H1 (cell line): ENCODE measurements at regions not wholly inside any gene's neighbourhood (a gene's known extent, or its start where the extent isn't known, plus 50 kb on each side); places are given as distances from the start of the nearest gene placed in this dataset.

Experiments used
- CTCF ChIA-PET: fragments of 300-600 bp; sonication (Branson Sonifier 250); formaldehyde crosslinking; loops from one replicate; lab custom pipeline; 2021; ENCODE audit not compliant: partially characterized antibody; lab: Charles Lee
- POLR2A ChIA-PET: fragments of 300-600 bp; sonication (Branson Sonifier 250); formaldehyde crosslinking; loops from one replicate; lab custom pipeline; 2021; ENCODE audit warnings: inconsistent platforms; ENCODE audit not compliant: partially characterized antibody; lab: Charles Lee
- DNase-seq, 2 experiments: peaks; one replicate each; pipeline versions ENCODE4 v3.0.0 to v3.0.0-alpha.2; 2010 to 2022; ENCODE audit warnings: low spot score in 2 of 2, low read depth in 1 of 2, mixed read lengths in 1 of 2
- FAIRE-seq: peaks from 2 replicates; lab custom pipeline; 2011; peaks lifted over from hg19 to GRCh38; lab: Jason Lieb, UNC
- H2AFZ ChIP-seq: 2 replicates; pipeline ENCODE4 v1.8.1; 2012; ENCODE audit warnings: low read length, inconsistent platforms
- H2AK5ac ChIP-seq: 2 replicates; pipeline ENCODE4 v1.6.1; 2013; ENCODE audit warnings: low read depth, low read length
- H2BK120ac ChIP-seq: replicated peaks from 2 replicates; pipeline ENCODE3; 2013; ENCODE audit warnings: low read depth, low read length, inconsistent platforms
- H2BK12ac ChIP-seq: 2 replicates; pipeline ENCODE4 v1.6.1; 2013; ENCODE audit warnings: low read depth, low read length
- H2BK15ac ChIP-seq: 2 replicates; pipeline ENCODE4 v1.6.1; 2013; ENCODE audit warnings: low read length
- H2BK20ac ChIP-seq: 2 replicates; pipeline ENCODE4 v1.6.1; 2013; ENCODE audit warnings: low read length
- H2BK5ac ChIP-seq: 2 replicates; pipeline ENCODE4 v1.6.1; 2013; ENCODE audit warnings: low read depth, low read length
- H3K14ac ChIP-seq: 2 replicates; pipeline ENCODE4 v1.6.1; 2013; ENCODE audit warnings: inconsistent platforms; ENCODE audit not compliant: insufficient read length
- H3K18ac ChIP-seq: 2 replicates; pipeline ENCODE4 v1.6.1; 2013; ENCODE audit warnings: low read length; ENCODE audit errors: extremely low read depth
- H3K23ac ChIP-seq: 2 replicates; pipeline ENCODE4 v1.6.1; 2013; ENCODE audit warnings: inconsistent platforms; ENCODE audit not compliant: insufficient read length
- H3K23me2 ChIP-seq: 2 replicates; pipeline ENCODE4 v1.6.1; 2013; ENCODE audit warnings: low read depth, low read length
- H3K27ac ChIP-seq: 2 replicates; pipeline ENCODE4 v1.6.1; 2011; ENCODE audit warnings: low read depth, low read length, inconsistent platforms
- H3K27me3 ChIP-seq, 4 experiments: replicated peaks in 1 of 4; 1 replicate in 1 of 4; 2 replicates in 3 of 4; pipeline versions ENCODE4 v1.6.1 to v1.8.1; 2011 to 2013; ENCODE audit warnings: low read length in 3 of 4, mild to moderate bottlenecking in 3 of 4, inconsistent platforms in 2 of 4, mixed read lengths in 2 of 4, moderate library complexity in 1 of 4; ENCODE audit not compliant: control insufficient read depth in 3 of 4, insufficient read depth in 3 of 4; ENCODE audit errors: extremely low read depth in 1 of 4
- H3K36me3 ChIP-seq, 4 experiments: 2 replicates each; pipeline versions ENCODE4 v1.6.1 to v1.8.1; 2011 to 2013; ENCODE audit warnings: mild to moderate bottlenecking in 4 of 4, low read length in 3 of 4, moderate library complexity in 2 of 4, control low read depth in 1 of 4, inconsistent platforms in 1 of 4; ENCODE audit not compliant: insufficient read depth in 4 of 4, control insufficient read depth in 2 of 4
- H3K4ac ChIP-seq: replicated peaks from 2 replicates; pipeline ENCODE3; 2013; ENCODE audit warnings: low read length, low read depth, mixed read lengths, inconsistent platforms; ENCODE audit not compliant: insufficient read length
- H3K4me1 ChIP-seq, 4 experiments: replicated peaks in 1 of 4; 1 replicate in 1 of 4; 2 replicates in 3 of 4; pipeline versions ENCODE4 v1.6.1 to v1.8.1; 2011 to 2013; ENCODE audit warnings: low read length in 3 of 4, inconsistent platforms in 2 of 4, mixed read lengths in 1 of 4; ENCODE audit not compliant: insufficient read depth in 4 of 4, control insufficient read depth in 3 of 4
- H3K4me2 ChIP-seq, 2 experiments: 2 replicates each; pipeline versions ENCODE4 v1.6.1 to v1.8.1; 2011 to 2013; ENCODE audit warnings: low read depth in 2 of 2, low read length in 2 of 2, control low read depth in 1 of 2, inconsistent platforms in 1 of 2, mild to moderate bottlenecking in 1 of 2; ENCODE audit not compliant: insufficient read depth in 1 of 2
- H3K4me3 ChIP-seq, 4 experiments: fragments of 200-600, 300-600 bp in 1 of 4; sonication (generic), shearing (Covaris generic), sonication (Bioruptor Twin) in 1 of 4; 2 replicates each; pipeline versions ENCODE4 v1.5.1 to v1.8.1; 2011 to 2016; ENCODE audit warnings: low read length in 4 of 4, low read depth in 3 of 4, control low read depth in 2 of 4, inconsistent platforms in 2 of 4, mild to moderate bottlenecking in 2 of 4, mixed read lengths in 1 of 4, moderate library complexity in 1 of 4; ENCODE audit not compliant: insufficient read depth in 2 of 4; ENCODE audit errors: extremely low read depth in 1 of 4
- H3K56ac ChIP-seq: replicated peaks from 2 replicates; pipeline ENCODE3; 2013; ENCODE audit warnings: low read depth, mild to moderate bottlenecking, mixed read lengths, low read length, inconsistent platforms; ENCODE audit not compliant: insufficient read length
- H3K79me1 ChIP-seq: 2 replicates; pipeline ENCODE4 v1.6.1; 2013; ENCODE audit warnings: low read depth, low read length, control low read depth
- H3K79me2 ChIP-seq, 2 experiments: 2 replicates each; pipeline versions ENCODE4 v1.6.1 to v1.8.1; 2012 to 2013; ENCODE audit warnings: low read length in 2 of 2, mild to moderate bottlenecking in 2 of 2, inconsistent platforms in 1 of 2; ENCODE audit not compliant: insufficient read depth in 2 of 2, control insufficient read depth in 1 of 2
- H3K9ac ChIP-seq, 4 experiments: replicated peaks in 1 of 4; 1 replicate in 1 of 4; 2 replicates in 3 of 4; pipeline versions ENCODE4 v1.6.1 to v1.8.1; 2011 to 2013; ENCODE audit warnings: low read depth in 3 of 4, low read length in 3 of 4, control low read depth in 2 of 4, mild to moderate bottlenecking in 2 of 4, moderate library complexity in 2 of 4, inconsistent platforms in 1 of 4; ENCODE audit errors: extremely low read depth in 1 of 4
- H3K9me3 ChIP-seq, 2 experiments: 2 replicates each; pipeline versions ENCODE4 v1.6.1 to v1.8.1; 2012 to 2013; ENCODE audit warnings: mild to moderate bottlenecking in 2 of 2, moderate library complexity in 2 of 2, control low read depth in 1 of 2, inconsistent platforms in 1 of 2, low read depth in 1 of 2, low read length in 1 of 2, mixed read lengths in 1 of 2; ENCODE audit not compliant: insufficient read depth in 2 of 2
- H4K20me1 ChIP-seq, 2 experiments: replicated peaks in 1 of 2; 2 replicates each; pipeline versions ENCODE3 to v1.8.1; 2011 to 2013; ENCODE audit warnings: inconsistent platforms in 2 of 2, low read length in 2 of 2, mild to moderate bottlenecking in 1 of 2; ENCODE audit not compliant: insufficient read depth in 2 of 2, control insufficient read depth in 1 of 2
- H4K5ac ChIP-seq: 2 replicates; pipeline ENCODE4 v1.6.1; 2013; ENCODE audit warnings: low read length, low read depth, mixed read lengths, inconsistent platforms; ENCODE audit not compliant: insufficient read length
- H4K8ac ChIP-seq: 2 replicates; pipeline ENCODE4 v1.8.0; 2013; ENCODE audit warnings: mild to moderate bottlenecking, moderate library complexity, low read length, inconsistent platforms; ENCODE audit not compliant: insufficient read depth; ENCODE audit errors: extremely low read depth
- H4K91ac ChIP-seq: replicated peaks from 2 replicates; pipeline ENCODE3; 2013; ENCODE audit warnings: low read length, mixed read lengths, inconsistent platforms; ENCODE audit not compliant: insufficient read length
- GTF2F1 ChIP-seq: IDR thresholded peaks from 2 replicates; pipeline ENCODE4 v1.6.1; 2012; ENCODE audit warnings: low read depth, low read length, improper control_type of control experiment, borderline replicate concordance
- JUN ChIP-seq: IDR thresholded peaks from 2 replicates; pipeline ENCODE4 v1.6.1; 2011; ENCODE audit warnings: low read depth, mild to moderate bottlenecking, improper control_type of control experiment, low read length
- JUND ChIP-seq: IDR thresholded peaks from 2 replicates; pipeline ENCODE4 v1.6.1; 2011; ENCODE audit warnings: mild to moderate bottlenecking, improper control_type of control experiment, low read length
- SIRT6 ChIP-seq: IDR thresholded peaks from one replicate; pipeline ENCODE4 v1.7.1; 2012; ENCODE audit warnings: low read length, inconsistent platforms
- SIX5 ChIP-seq: IDR thresholded peaks from 2 replicates; pipeline ENCODE4 v1.6.1; 2011; ENCODE audit warnings: mild to moderate bottlenecking, low read depth, low read length
- SRF ChIP-seq: IDR thresholded peaks from 2 replicates; pipeline ENCODE4 v1.6.1; 2011; ENCODE audit warnings: mild to moderate bottlenecking, low read depth, low read length, moderate library complexity
- WGBS, 2 experiments: shearing (Covaris generic) in 1 of 2; methylation state at CpG; one replicate each; pipeline versions ENCODE4 v1.1.6 to v1.1.7; 2013 to 2015; ENCODE audit warnings: low lambda C conversion rate in 2 of 2, mixed read lengths in 2 of 2, inconsistent platforms in 1 of 2, low coverage in 1 of 2, missing lambda C conversion rate in 1 of 2; ENCODE audit not compliant: insufficient replicate concordance in 2 of 2, insufficient coverage in 1 of 2, insufficient read length in 1 of 2; ENCODE audit errors: extremely low coverage in 1 of 2, missing lambda C conversion rate in 1 of 2; 5-methylcytosine and 5-hydroxymethylcytosine counted together

DNA sequence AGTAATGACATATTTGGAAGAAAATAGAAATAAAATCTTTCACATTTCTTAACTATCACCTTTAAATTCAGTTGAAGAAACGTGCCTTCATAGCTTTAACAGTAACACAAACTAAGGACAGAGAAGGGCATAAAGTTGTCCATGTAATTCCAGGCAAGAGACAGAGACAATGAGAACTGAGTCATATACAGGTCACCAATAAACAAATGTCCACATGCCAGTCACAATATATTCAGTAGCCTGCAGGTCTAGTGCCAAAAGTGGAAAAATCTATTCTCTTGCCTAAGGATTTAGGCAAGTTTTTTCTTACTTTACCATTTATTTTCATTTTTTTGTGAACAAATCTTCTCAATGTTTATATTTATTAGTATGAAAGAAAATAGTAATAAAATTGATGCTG lies 1711.5 kb upstream of the NUDT12 start:
- CTCF ChIA-PET, result no interaction called here
- WGBS, 2 experiments, result 95% methylated on average over 1 of the region's 1 CpG; no CpG with 5 or more reads in 1 of the 2 experiments
- TF ChIP-seq GTF2F1 (no peak), SIX5 (no peak), JUND (no peak), SIRT6 (no peak), SRF (no peak), JUN (no peak)

More for the DNA sequence above, 1711.5 kb upstream of the NUDT12 start:
- H4K5ac ChIP-seq, result no peak overlapping the region
- no peak overlapping the region for H4K8ac ChIP-seq
- no peaks in the 10 kb centered on the region for H3K4me1 ChIP-seq
- no peaks in the 10 kb centered on the region for H3K79me2 ChIP-seq
- H3K27me3 ChIP-seq, result no peaks in the 10 kb centered on the region
- H3K9ac ChIP-seq, result no peak overlapping the region
- H3K36me3 ChIP-seq, result no peaks in the 10 kb centered on the region
- DNase-seq, result no peak
- H2BK15ac ChIP-seq, result no peak overlapping the region
- no peak overlapping the region for H3K23ac ChIP-seq
- H3K27ac ChIP-seq, result no peak overlapping the region
- no peaks in the 10 kb centered on the region for H3K79me1 ChIP-seq
- no peak overlapping the region for H2BK120ac ChIP-seq
- no peak overlapping the region for H2AK5ac ChIP-seq
- H3K18ac ChIP-seq, result no peak overlapping the region
- H3K56ac ChIP-seq, result no peak overlapping the region
- H2BK20ac ChIP-seq, result no peak overlapping the region
- H3K4ac ChIP-seq, result no peak overlapping the region
- H3K23me2 ChIP-seq, result no peaks in the 10 kb centered on the region
- H3K4me3 ChIP-seq, result no peak overlapping the region
- no peak overlapping the region for H3K4me2 ChIP-seq
- H3K14ac ChIP-seq, result no peak overlapping the region
- H2AFZ ChIP-seq, result no peak overlapping the region
- H4K91ac ChIP-seq, result no peak overlapping the region
- H2BK5ac ChIP-seq, result no peak overlapping the region
- FAIRE-seq, result no peak
- no peak overlapping the region for H2BK12ac ChIP-seq
- H4K20me1 ChIP-seq, result no peaks in the 10 kb centered on the region
- no peaks in the 10 kb centered on the region for H3K9me3 ChIP-seq
- POLR2A ChIA-PET, result no interaction called here
